Suprapubic skin (tissue), 4 donors: ENCODE measurements at regions not wholly inside any gene's neighbourhood (a gene's known extent, or its start where the extent isn't known, plus 50 kb on each side); places are given as distances from the start of the nearest gene placed in this dataset.

ENCODE experiments used
- DNase-seq, 2 donors: peaks; one replicate each; pipeline ENCODE4 v3.0.0-alpha.2; 2019; ENCODE audit warnings: low spot score in 2 of 2
- H3K27ac ChIP-seq: fragments of 200-600 bp; sonication (generic); one replicate; pipeline ENCODE4 v1.5.1; 2019
- H3K27me3 ChIP-seq: fragments of 200-600 bp; sonication (generic); one replicate; pipeline ENCODE4 v1.5.1; 2019
- H3K36me3 ChIP-seq: fragments of 200-600 bp; sonication (generic); one replicate; pipeline ENCODE4 v1.5.1; 2019
- H3K4me1 ChIP-seq: fragments of 200-600 bp; sonication (generic); one replicate; pipeline ENCODE4 v1.5.1; 2019
- H3K4me3 ChIP-seq: fragments of 200-600 bp; sonication (generic); one replicate; pipeline ENCODE4 v1.5.1; 2019; ENCODE audit warnings: mild to moderate bottlenecking
- H3K9me3 ChIP-seq: fragments of 200-600 bp; sonication (generic); one replicate; pipeline ENCODE4 v1.5.1; 2019
- CTCF ChIP-seq, 2 donors: fragments of 200-600 bp in 1 of 2; fragments of 450-650 bp in 1 of 2; sonication (generic) in 1 of 2; IDR thresholded peaks; one replicate each; pipeline ENCODE4 v1.5.1; 2016 to 2019; ENCODE audit warnings: antibody characterized with exemption in 2 of 2, mild to moderate bottlenecking in 1 of 2, moderate library complexity in 1 of 2
- EP300 ChIP-seq: sonication (generic); formaldehyde crosslinking; IDR thresholded peaks from one replicate; pipeline ENCODE4 v1.6.1; 2017; ENCODE audit warnings: antibody characterized with exemption
- POLR2A ChIP-seq, 2 donors: fragments of 450-650 bp; IDR thresholded peaks; one replicate each; pipeline ENCODE4 v1.6.1; 2017; ENCODE audit warnings: antibody characterized with exemption in 2 of 2, mild to moderate bottlenecking in 2 of 2, moderate library complexity in 2 of 2
- POLR2AphosphoS5 ChIP-seq, 3 donors: sonication (generic); formaldehyde crosslinking; IDR thresholded peaks; one replicate each; pipeline ENCODE4 v1.6.1; 2017; ENCODE audit warnings: antibody characterized with exemption in 3 of 3
- WGBS: methylation state at CpG from one replicate; pipeline ENCODE4 v1.1.5; 2018; 5-methylcytosine and 5-hydroxymethylcytosine counted together

GRCh38 chr14:38866461-38866860 lies 236.6 kb downstream of the SEC23A start:
- WGBS, result 81% methylated on average over 4 of the region's 4 CpGs
- Histone ChIP-seq H3K36me3 (no peaks in the 10 kb centered on the region), H3K4me1 (peaks cover 4% of the 10 kb centered on the region), H3K27ac (no peak overlapping the region), H3K4me3 (no peak overlapping the region), H3K9me3 (peaks cover 7% of the 10 kb centered on the region), H3K27me3 (no peaks in the 10 kb centered on the region)
- TF ChIP-seq POLR2AphosphoS5 (IDR thresholded peaks at IDR 0.05) (no peak), CTCF (IDR thresholded peaks at IDR 0.05) (no peak)
- DNase-seq, result no peak

DNA sequence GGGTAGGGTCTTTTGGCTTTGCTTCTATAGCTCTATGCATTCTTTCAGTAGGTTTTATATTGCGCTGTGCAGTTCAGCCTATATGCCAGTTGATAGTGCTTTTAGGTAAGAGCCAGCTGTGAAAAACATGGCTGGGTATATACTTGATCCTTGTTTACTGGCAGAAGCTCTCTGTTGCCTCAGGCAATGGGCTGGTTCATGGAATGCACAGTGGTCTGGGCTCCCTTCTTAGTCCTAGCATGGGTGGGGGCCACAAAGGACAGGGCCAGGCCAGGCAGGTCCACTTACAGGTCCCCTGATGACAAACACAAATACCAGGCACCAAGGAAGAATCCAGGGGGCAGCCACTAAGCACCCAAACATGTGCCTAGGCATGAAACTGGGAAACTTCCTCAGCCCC lies 240.7 kb downstream of the SEC23A start:
- Histone ChIP-seq H3K9me3 (peaks cover 7% of the 10 kb centered on the region), H3K27me3 (no peaks in the 10 kb centered on the region), H3K4me1 (peaks cover 3% of the 10 kb centered on the region), H3K27ac (no peak overlapping the region), H3K4me3 (no peak overlapping the region), H3K36me3 (no peaks in the 10 kb centered on the region)
- WGBS, result 75% methylated on average over 1 of the region's 1 CpG
- no peak for DNase-seq
- TF ChIP-seq CTCF (IDR thresholded peaks at IDR 0.05) (no peak), POLR2A (IDR thresholded peaks at IDR 0.05) (no peak), EP300 (no peak), POLR2AphosphoS5 (IDR thresholded peaks at IDR 0.05) (no peak)

GRCh38 chr14:38860530-38860929 lies 242.5 kb downstream of the SEC23A start:
- no peak overlapping the region for H3K4me3 ChIP-seq
- H3K36me3 ChIP-seq, result no peaks in the 10 kb centered on the region
- no peaks in the 10 kb centered on the region for H3K4me1 ChIP-seq
- no peak overlapping the region for H3K27ac ChIP-seq
- WGBS, result 84% methylated on average over 1 of the region's 1 CpG
- peaks cover 7% of the 10 kb centered on the region for H3K9me3 ChIP-seq
- no peak for TF ChIP-seq EP300
- no peak for TF ChIP-seq POLR2AphosphoS5 (IDR thresholded peaks at IDR 0.05)
- TF ChIP-seq POLR2A (IDR thresholded peaks at IDR 0.05), result no peak
- TF ChIP-seq CTCF (IDR thresholded peaks at IDR 0.05), result no peak
- H3K27me3 ChIP-seq, result no peaks in the 10 kb centered on the region
- DNase-seq, result no peak

DNA sequence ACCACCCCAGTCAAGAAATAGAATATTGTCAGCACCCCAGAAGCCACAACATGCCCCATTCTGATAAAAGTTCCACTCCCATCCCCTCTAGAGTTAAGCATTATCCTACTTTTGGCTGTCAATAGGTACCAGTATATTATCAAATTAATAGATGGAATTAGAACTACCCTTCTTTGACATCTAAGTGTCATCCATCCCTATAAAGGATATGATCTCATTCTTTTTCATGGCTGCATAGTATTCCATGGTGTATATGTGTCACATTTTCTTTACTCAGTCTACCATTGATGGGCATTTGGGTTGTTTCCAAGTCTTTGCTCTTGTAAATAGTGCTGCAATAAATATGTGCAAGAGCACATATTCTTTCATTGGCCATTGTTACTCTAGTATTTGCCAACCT lies 246.2 kb downstream of the SEC23A start:
- no peak for TF ChIP-seq POLR2AphosphoS5 (IDR thresholded peaks at IDR 0.05)
- TF ChIP-seq EP300, result no peak
- no peak for TF ChIP-seq CTCF (IDR thresholded peaks at IDR 0.05)
- TF ChIP-seq POLR2A (IDR thresholded peaks at IDR 0.05), result no peak
- no peak for DNase-seq
- H3K36me3 ChIP-seq, result no peaks in the 10 kb centered on the region
- no peaks in the 10 kb centered on the region for H3K27me3 ChIP-seq
- no peaks in the 10 kb centered on the region for H3K4me1 ChIP-seq
- no peaks in the 10 kb centered on the region for H3K9me3 ChIP-seq
- H3K27ac ChIP-seq, result no peak overlapping the region
- no peak overlapping the region for H3K4me3 ChIP-seq

DNA sequence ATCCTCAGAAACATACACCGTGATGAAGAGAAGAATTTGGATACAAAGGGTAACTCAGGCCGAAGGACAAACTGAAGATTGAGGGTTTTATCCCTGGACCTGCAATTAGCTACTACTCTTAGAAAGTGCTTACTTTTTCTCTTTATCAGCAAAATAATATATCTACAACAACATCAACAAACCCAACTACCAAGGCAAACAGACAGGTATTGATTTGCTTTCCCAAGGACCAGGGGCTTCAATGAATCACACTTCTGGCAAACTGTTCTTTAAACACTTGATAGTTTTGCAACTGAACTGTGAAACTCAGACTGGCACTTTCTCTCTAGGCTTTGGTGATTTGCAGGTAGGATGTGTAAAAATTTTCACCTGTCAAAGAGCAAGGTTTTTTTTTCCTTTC lies 247.5 kb downstream of the SEC23A start:
- Histone ChIP-seq H3K27ac (no peak overlapping the region), H3K36me3 (no peaks in the 10 kb centered on the region), H3K9me3 (no peaks in the 10 kb centered on the region), H3K27me3 (no peaks in the 10 kb centered on the region), H3K4me1 (no peaks in the 10 kb centered on the region), H3K4me3 (no peak overlapping the region)
- TF ChIP-seq POLR2A (IDR thresholded peaks at IDR 0.05), result no peak
- TF ChIP-seq EP300, result no peak
- no peak for TF ChIP-seq POLR2AphosphoS5 (IDR thresholded peaks at IDR 0.05)
- no peak for TF ChIP-seq CTCF (IDR thresholded peaks at IDR 0.05)
- 90% methylated on average over 2 of the region's 2 CpGs for WGBS
- no peak for DNase-seq
